Urinary bladder (tissue), 3 donors: ENCODE measurements at regions not wholly inside any gene's neighbourhood (a gene's known extent, or its start where the extent isn't known, plus 50 kb on each side); places are given as distances from the start of the nearest gene placed in this dataset.
"Not testable (repeated sequence)": the region's sequence is repeated elsewhere in the genome, so short reads cannot be mapped to it uniquely, and the experiment has no call there.

Experiments used
- DNase-seq: peaks from one replicate; pipeline ENCODE4 v3.0.0-alpha.2; 2015; ENCODE audit errors: extremely low spot score
- H3K27ac ChIP-seq: one replicate; pipeline ENCODE4 v1.5.1; 2013; ENCODE audit warnings: low read depth, mild to moderate bottlenecking, moderate library complexity
- H3K36me3 ChIP-seq: one replicate; pipeline ENCODE4 v1.6.1; 2013; ENCODE audit warnings: mild to moderate bottlenecking, moderate library complexity; ENCODE audit not compliant: insufficient read depth
- H3K4me1 ChIP-seq: one replicate; pipeline ENCODE4 v1.6.1; 2013; ENCODE audit warnings: mild to moderate bottlenecking, moderate library complexity; ENCODE audit not compliant: insufficient read depth
- H3K4me3 ChIP-seq: one replicate; pipeline ENCODE4 v1.5.1; 2013; ENCODE audit warnings: low read depth, low read length
- whole genome bisulfite sequencing: extraction: QIAGEN DNeasy Blood & Tissue Kit; methylation state at CpG from one replicate; pipeline ENCODE4 v1.1.7; 2013; 5-methylcytosine and 5-hydroxymethylcytosine counted together
- donor health status: healthy with polysubstance abuse.
- donor health status: healthy.

GRCh38 chr3:66552846-66553245, 52.0 kb upstream of the LRIG1 start:
- WGBS, result 83% methylated on average over 5 of the region's 5 CpGs
- Histone ChIP-seq H3K27ac (no peak overlapping the region), H3K4me3 (no peak overlapping the region), H3K36me3 (no peaks in the 10 kb centered on the region), H3K4me1 (no peaks in the 10 kb centered on the region)
- DNase-seq, result no peak

- H3K4me3 ChIP-seq, result no peak overlapping the region
- no peak for DNase-seq
- H3K36me3 ChIP-seq, result no peaks in the 10 kb centered on the region
- WGBS, result 88% methylated on average over 11 of the region's 11 CpGs
- H3K27ac ChIP-seq, result no peak overlapping the region
- no peaks in the 10 kb centered on the region for H3K4me1 ChIP-seq
These were observed 52.8 kb upstream of the LRIG1 start for GRCh38 chr3:66553441-66554113.

GRCh38 chr3:66554178-66554577, 53.4 kb upstream of the LRIG1 start:
- H3K4me1 ChIP-seq, result no peaks in the 10 kb centered on the region
- H3K27ac ChIP-seq, result no peak overlapping the region
- no peaks in the 10 kb centered on the region for H3K36me3 ChIP-seq
- DNase-seq, result no peak
- H3K4me3 ChIP-seq, result no peak overlapping the region
- 76% methylated on average over 1 of the region's 1 CpG for WGBS

- no peak overlapping the region for H3K27ac ChIP-seq
- WGBS, result 50% methylated on average over 4 of the region's 4 CpGs
- DNase-seq, result no peak
These were observed 54.5 kb upstream of the LRIG1 start for GRCh38 chr3:66555214-66555844.

GRCh38 chr3:66557170-66557569, 56.3 kb upstream of the LRIG1 start:
- Histone ChIP-seq H3K4me1 (no peaks in the 10 kb centered on the region), H3K4me3 (no peak overlapping the region), H3K27ac (no peak overlapping the region), H3K36me3 (no peaks in the 10 kb centered on the region)
- DNase-seq, result no peak
- 71% methylated on average over 7 of the region's 7 CpGs for WGBS

More at GRCh38 chr3:66555214-66555844, 54.5 kb upstream of the LRIG1 start:
- H3K4me1 ChIP-seq, result no peaks in the 10 kb centered on the region
- no peak overlapping the region for H3K4me3 ChIP-seq
- no peaks in the 10 kb centered on the region for H3K36me3 ChIP-seq

GRCh38 chr3:66559924-66560323, 59.1 kb upstream of the LRIG1 start:
- not testable (repeated sequence) for H3K4me1 ChIP-seq, H3K4me3 ChIP-seq, H3K27ac ChIP-seq, DNase-seq, H3K36me3 ChIP-seq
- 92% methylated on average over 4 of the region's 4 CpGs for WGBS

GRCh38 chr3:66561367-66561766, 60.5 kb upstream of the LRIG1 start:
- Histone ChIP-seq H3K27ac (no peak overlapping the region), H3K4me1 (no peaks in the 10 kb centered on the region), H3K4me3 (no peak overlapping the region), H3K36me3 (no peaks in the 10 kb centered on the region)
- DNase-seq, result no peak

- no peak for DNase-seq
- no peaks in the 10 kb centered on the region for H3K4me1 ChIP-seq
- 52% methylated on average over 3 of the region's 3 CpGs for WGBS
- no peak overlapping the region for H3K4me3 ChIP-seq
- H3K27ac ChIP-seq, result no peak overlapping the region
- no peaks in the 10 kb centered on the region for H3K36me3 ChIP-seq
These were observed 64.5 kb upstream of the LRIG1 start for GRCh38 chr3:66565301-66565700.

GRCh38 chr3:66567077-66567476, 66.3 kb upstream of the LRIG1 start:
- no peaks in the 10 kb centered on the region for H3K4me1 ChIP-seq

GRCh38 chr3:66572090-66572675, 71.4 kb upstream of the LRIG1 start:
- Histone ChIP-seq H3K36me3 (no peaks in the 10 kb centered on the region), H3K4me3 (no peak overlapping the region), H3K4me1 (no peaks in the 10 kb centered on the region), H3K27ac (no peak overlapping the region)
- 54% methylated on average over 5 of the region's 5 CpGs for WGBS
- DNase-seq, result no peak

More at GRCh38 chr3:66567077-66567476, 66.3 kb upstream of the LRIG1 start:
- Histone ChIP-seq H3K27ac (no peak overlapping the region), H3K36me3 (no peaks in the 10 kb centered on the region), H3K4me3 (no peak overlapping the region)
- WGBS, result 86% methylated on average over 2 of the region's 2 CpGs
- no peak for DNase-seq

- 76% methylated on average over 14 of the region's 14 CpGs for WGBS
- Histone ChIP-seq H3K27ac (no peak overlapping the region), H3K36me3 (no peaks in the 10 kb centered on the region), H3K4me3 (no peak overlapping the region), H3K4me1 (no peaks in the 10 kb centered on the region)
- DNase-seq, result no peak
These were observed 72.3 kb upstream of the LRIG1 start for GRCh38 chr3:66572938-66573710.

GRCh38 chr3:66574091-66574490, 73.3 kb upstream of the LRIG1 start:
- no peak overlapping the region for H3K4me3 ChIP-seq
- DNase-seq, result no peak
- 83% methylated on average over 2 of the region's 2 CpGs for WGBS
- no peak overlapping the region for H3K27ac ChIP-seq
- no peaks in the 10 kb centered on the region for H3K36me3 ChIP-seq
- no peaks in the 10 kb centered on the region for H3K4me1 ChIP-seq

- Histone ChIP-seq H3K27ac (no peak overlapping the region), H3K4me3 (no peak overlapping the region), H3K4me1 (no peaks in the 10 kb centered on the region), H3K36me3 (no peaks in the 10 kb centered on the region)
- no peak for DNase-seq
- 76% methylated on average over 7 of the region's 7 CpGs for WGBS
These were observed 76.8 kb upstream of the LRIG1 start for GRCh38 chr3:66577426-66578203.
